Naive thymus-derived CD8-positive, alpha-beta T cell (primary cell): ENCODE measurements at regions not wholly inside any gene's neighbourhood (a gene's known extent, or its start where the extent isn't known, plus 50 kb on each side); places are given as distances from the start of the nearest gene placed in this dataset.

Experiments
- ATAC-seq, 2 donors: fragments of 150-1000 bp; cut with Tn5 transposase in 1 of 2; sonication (Bioruptor Pico), chemical (Tn5 transposase) in 1 of 2; 1 replicate in 1 of 2; 2 replicates in 1 of 2; pipeline ENCODE4 v1.10.0; 2021; ENCODE audit warnings: mild to moderate bottlenecking in 2 of 2, moderate library complexity in 2 of 2
- POLR2A ChIA-PET: fragments of 350-600 bp; sonication (Branson Sonifier 250); formaldehyde crosslinking; loops from one replicate; lab custom pipeline; 2021; ENCODE audit warnings: antibody characterized with exemption; lab: Charles Lee
- DNase-seq, 10 donors: peaks; one replicate each; pipeline versions ENCODE4 v3.0.0 to v3.0.0-alpha.2; 2020 to 2022
- H3K27ac Mint-ChIP-seq, 10 donors: one replicate each; pipeline ENCODE4 v1.8.0; 2020 to 2022; ENCODE audit warnings: mild to moderate bottlenecking in 10 of 10, mixed read lengths in 10 of 10, moderate library complexity in 4 of 10, inconsistent platforms in 1 of 10
- H3K27me3 Mint-ChIP-seq, 5 donors: one replicate each; pipeline ENCODE4 v1.8.0; 2021 to 2022; ENCODE audit warnings: mixed read lengths in 5 of 5
- H3K36me3 Mint-ChIP-seq, 3 donors: one replicate each; pipeline ENCODE4 v1.8.0; 2020 to 2022; ENCODE audit warnings: mixed read lengths in 3 of 3, mild to moderate bottlenecking in 2 of 3, inconsistent platforms in 1 of 3
- H3K4me1 Mint-ChIP-seq, 4 donors: one replicate each; pipeline ENCODE4 v1.8.0; 2021 to 2022; ENCODE audit warnings: mixed read lengths in 4 of 4
- H3K4me3 Mint-ChIP-seq, 10 donors: one replicate each; pipeline ENCODE4 v1.8.0; 2020 to 2022; ENCODE audit warnings: mild to moderate bottlenecking in 10 of 10, mixed read lengths in 10 of 10, moderate library complexity in 6 of 10, inconsistent platforms in 1 of 10
- H3K9me3 Mint-ChIP-seq, 9 donors: one replicate each; pipeline ENCODE4 v1.8.0; 2020 to 2022; ENCODE audit warnings: mixed read lengths in 9 of 9, mild to moderate bottlenecking in 3 of 9, inconsistent platforms in 1 of 9, moderate library complexity in 1 of 9

DNA sequence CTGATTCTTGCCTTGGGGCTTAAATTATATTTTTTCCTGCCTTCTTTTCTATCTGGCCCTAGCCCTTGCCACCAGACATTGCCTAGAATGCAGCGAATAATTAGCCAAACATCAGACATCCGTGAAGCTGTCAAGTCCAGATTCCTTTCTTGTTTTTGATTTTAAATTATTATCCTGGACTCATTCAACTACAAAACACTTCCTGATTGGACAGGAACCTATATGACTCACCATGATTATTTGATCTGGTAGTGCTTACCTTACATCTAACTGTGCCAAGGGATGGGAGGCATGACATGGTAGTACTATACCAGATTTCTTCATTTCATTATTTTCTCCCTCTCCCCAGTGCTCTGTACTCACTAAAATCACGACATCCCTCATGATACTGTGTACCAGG lies 829.6 kb downstream of the TLR4 start:
- H3K27ac Mint-ChIP-seq, result no peak overlapping the region

DNA sequence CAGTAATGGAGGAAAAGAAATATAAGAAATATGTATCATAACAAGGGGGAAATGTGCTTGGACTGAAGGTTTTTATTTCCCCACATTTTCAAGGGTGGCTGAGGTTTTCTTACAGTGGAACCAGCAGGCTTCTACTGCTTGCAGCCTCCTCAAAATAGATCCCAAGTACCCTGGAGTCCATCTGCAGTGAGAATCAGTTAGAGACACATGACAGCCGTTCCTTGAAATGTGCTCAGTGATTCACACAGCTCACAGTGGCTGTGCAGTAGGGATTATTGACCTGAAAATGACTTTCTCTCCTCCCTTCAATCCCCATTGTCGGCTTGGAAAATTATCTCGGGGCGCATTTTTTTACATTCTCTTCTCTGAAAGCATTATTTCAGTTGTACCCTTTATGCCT lies 832.0 kb downstream of the TLR4 start:
- peaks cover 0 to 11% (median 2%) of the 10 kb centered on the region in 9 donors for H3K9me3 Mint-ChIP-seq
- POLR2A ChIA-PET, result no interaction called here
- ATAC-seq (no peak), DNase-seq (no peak)
- H3K27me3 Mint-ChIP-seq, result no peaks in the 10 kb centered on the region
- H3K27ac Mint-ChIP-seq, result no peak overlapping the region
- H3K4me1 Mint-ChIP-seq, result no peaks in the 10 kb centered on the region
- H3K4me3 Mint-ChIP-seq, result no peak overlapping the region
- no peaks in the 10 kb centered on the region for H3K36me3 Mint-ChIP-seq

More for the DNA sequence above, 829.6 kb downstream of the TLR4 start:
- no peaks in the 10 kb centered on the region for H3K4me1 Mint-ChIP-seq
- POLR2A ChIA-PET, result no interaction called here
- no peaks in the 10 kb centered on the region for H3K36me3 Mint-ChIP-seq
- no peak overlapping the region for H3K4me3 Mint-ChIP-seq
- DNase-seq, result no peak
- no peaks in the 10 kb centered on the region for H3K27me3 Mint-ChIP-seq
- no peak for ATAC-seq
- peaks cover 0 to 11% (median 0%) of the 10 kb centered on the region in 9 donors for H3K9me3 Mint-ChIP-seq

DNA sequence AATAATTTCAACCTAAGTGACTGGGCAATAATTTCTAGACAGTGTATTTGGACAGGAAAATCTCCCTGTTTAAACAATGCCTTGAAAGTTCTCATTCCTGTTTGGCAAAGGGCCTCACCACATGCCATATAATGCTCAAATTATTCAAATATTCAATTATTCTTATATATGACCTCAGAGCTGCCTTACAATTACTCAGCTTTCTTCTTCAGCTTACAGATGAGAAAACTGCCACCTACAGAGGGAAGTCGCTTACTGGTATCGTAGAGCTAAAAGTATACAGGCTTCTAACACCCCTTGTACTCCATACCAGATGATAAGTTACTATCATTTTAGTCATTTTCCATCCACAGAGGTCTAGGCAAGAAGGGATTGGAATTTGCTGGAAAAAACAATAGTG lies 830.3 kb downstream of the BRINP1 start:
- Mint-ChIP-seq H3K4me3 (no peak overlapping the region), H3K9me3 (peaks cover 0 to 7% (median 2%) of the 10 kb centered on the region in 9 donors), H3K4me1 (no peaks in the 10 kb centered on the region), H3K36me3 (no peaks in the 10 kb centered on the region), H3K27ac (no peak overlapping the region), H3K27me3 (no peaks in the 10 kb centered on the region)
- ATAC-seq (no peak), DNase-seq (no peak)
- POLR2A ChIA-PET, result no interaction called here

DNA sequence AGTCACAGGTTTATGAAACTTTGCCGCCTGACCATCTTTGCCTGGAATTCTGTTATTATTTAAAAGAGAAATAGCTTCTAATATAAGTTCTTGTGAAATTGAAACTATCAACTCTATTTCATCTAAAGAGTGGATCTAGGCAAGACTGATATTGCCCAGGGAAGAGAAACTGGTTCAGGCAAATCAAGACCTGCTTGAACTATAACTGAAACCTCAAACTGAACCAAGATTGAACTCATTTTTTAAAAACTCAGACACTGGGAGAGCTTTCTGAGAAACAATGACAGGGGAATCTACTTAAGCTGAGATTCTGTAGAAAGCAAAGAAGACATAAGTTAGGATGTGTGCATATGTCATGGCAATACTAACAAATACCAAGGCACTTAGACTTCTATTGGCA lies 815.8 kb downstream of the BRINP1 start:
- Mint-ChIP-seq H3K9me3 (peaks cover 0 to 21% (median 5%) of the 10 kb centered on the region in 9 donors), H3K27ac (no peak overlapping the region), H3K4me3 (no peak overlapping the region), H3K4me1 (no peaks in the 10 kb centered on the region), H3K27me3 (no peaks in the 10 kb centered on the region), H3K36me3 (peaks cover 0 to 2% (median 0%) of the 10 kb centered on the region in 3 donors)
- DNase-seq, result no peak
- POLR2A ChIA-PET, result no interaction called here
- ATAC-seq, result no peak

DNA sequence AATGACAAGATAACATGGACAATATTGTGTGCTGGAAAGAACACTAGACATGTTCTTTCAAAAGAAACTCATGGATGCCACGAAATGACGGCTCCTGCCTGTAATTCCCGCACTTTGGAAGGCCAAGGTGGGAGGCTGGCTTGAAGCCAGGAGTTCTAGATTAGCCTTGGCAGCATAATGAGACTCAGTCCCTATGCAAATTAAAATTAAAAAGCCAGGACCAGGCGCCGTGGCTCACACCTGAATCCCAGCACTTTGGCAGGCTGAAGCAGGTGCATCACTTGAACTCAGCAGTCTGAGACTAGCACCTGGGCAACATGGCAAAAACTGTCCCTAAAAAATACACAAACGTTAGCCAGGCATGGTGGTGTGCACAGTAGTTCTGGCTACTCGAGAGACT lies 814.2 kb downstream of the BRINP1 start:
- Mint-ChIP-seq H3K4me1 (no peaks in the 10 kb centered on the region), H3K9me3 (peaks cover 0 to 14% (median 5%) of the 10 kb centered on the region in 9 donors), H3K27me3 (no peaks in the 10 kb centered on the region), H3K27ac (no peak overlapping the region), H3K4me3 (no peak overlapping the region), H3K36me3 (peaks cover 0 to 2% (median 0%) of the 10 kb centered on the region in 3 donors)
- DNase-seq (no peak), ATAC-seq (no peak)
- POLR2A ChIA-PET, result no interaction called here

DNA sequence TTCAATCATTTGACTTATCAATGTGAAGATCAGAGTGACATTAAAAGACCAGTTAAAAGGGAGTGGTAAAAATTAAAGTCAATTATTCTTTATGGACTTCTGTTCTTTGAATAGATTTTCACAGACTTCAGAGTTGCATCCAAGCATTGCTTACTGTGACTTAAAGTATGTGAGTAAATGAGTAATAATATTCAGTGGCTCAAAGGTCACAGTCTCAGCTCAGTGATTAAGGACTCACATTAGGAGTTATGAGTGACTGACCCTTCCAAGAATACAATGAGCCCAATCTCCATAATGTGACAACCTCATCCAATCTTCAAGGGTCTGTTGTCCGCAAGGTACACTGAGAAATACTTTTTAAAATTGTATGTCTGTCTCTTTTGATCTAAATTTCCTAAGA lies 811.2 kb downstream of the BRINP1 start:
- H3K4me1 Mint-ChIP-seq, result no peaks in the 10 kb centered on the region
- peaks cover 2 to 14% (median 6%) of the 10 kb centered on the region in 9 donors for H3K9me3 Mint-ChIP-seq
- H3K27me3 Mint-ChIP-seq, result no peaks in the 10 kb centered on the region
- ATAC-seq, result no peak
- no peaks in the 10 kb centered on the region for H3K36me3 Mint-ChIP-seq
- no peak for DNase-seq
- H3K4me3 Mint-ChIP-seq, result no peak overlapping the region
- POLR2A ChIA-PET, result no interaction called here
- no peak overlapping the region for H3K27ac Mint-ChIP-seq

DNA sequence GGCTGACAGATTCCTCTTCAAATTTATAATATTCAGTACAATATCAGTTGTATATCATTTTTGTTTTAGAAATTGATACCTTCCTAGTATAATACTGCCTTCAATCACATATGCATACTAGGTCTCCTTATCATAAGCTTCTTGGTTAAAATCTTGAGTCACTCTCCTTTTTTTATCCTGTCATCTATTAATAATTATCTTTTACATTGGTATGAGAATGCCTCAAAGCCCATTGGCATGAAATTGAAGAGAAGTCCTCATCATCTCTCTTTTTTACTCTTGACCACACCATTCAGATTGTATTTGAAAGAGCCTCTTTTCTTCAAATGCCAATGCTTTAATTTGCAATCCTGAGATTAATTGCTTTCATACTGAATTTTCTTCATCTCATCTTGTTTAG lies 810.3 kb downstream of the BRINP1 start:
- no peak overlapping the region for H3K27ac Mint-ChIP-seq
- DNase-seq (no peak), ATAC-seq (no peak)
- POLR2A ChIA-PET, result no interaction called here
- no peak overlapping the region for H3K4me3 Mint-ChIP-seq
- no peaks in the 10 kb centered on the region for H3K27me3 Mint-ChIP-seq
- H3K9me3 Mint-ChIP-seq, result peaks cover 2 to 14% (median 6%) of the 10 kb centered on the region in 9 donors
- no peaks in the 10 kb centered on the region for H3K4me1 Mint-ChIP-seq
- H3K36me3 Mint-ChIP-seq, result no peaks in the 10 kb centered on the region

DNA sequence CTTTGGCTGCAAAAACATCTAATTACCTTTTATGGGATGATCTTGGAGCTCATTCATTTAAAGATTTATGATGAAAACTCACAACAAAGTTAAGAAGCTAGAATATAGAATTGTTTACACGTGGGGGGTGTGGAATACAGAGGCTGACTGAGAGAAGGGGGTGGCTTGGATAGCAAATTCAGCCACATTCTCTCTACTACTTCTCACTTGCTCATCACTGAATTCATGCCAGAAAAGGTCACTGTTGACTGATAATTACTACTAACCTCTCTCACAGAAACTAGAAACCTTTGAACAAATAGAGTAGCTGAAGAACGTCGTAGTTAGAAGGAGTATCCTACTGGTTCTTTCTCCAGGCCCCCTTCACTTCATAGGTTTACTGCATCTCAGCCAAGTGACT lies 808.2 kb downstream of the BRINP1 start:
- Mint-ChIP-seq H3K27ac (no peak overlapping the region), H3K4me1 (no peaks in the 10 kb centered on the region), H3K36me3 (no peaks in the 10 kb centered on the region), H3K9me3 (peaks cover 2 to 9% (median 4%) of the 10 kb centered on the region in 9 donors), H3K4me3 (no peak overlapping the region), H3K27me3 (no peaks in the 10 kb centered on the region)
- POLR2A ChIA-PET, result no interaction called here
- ATAC-seq, result no peak
- DNase-seq, result no peak

DNA sequence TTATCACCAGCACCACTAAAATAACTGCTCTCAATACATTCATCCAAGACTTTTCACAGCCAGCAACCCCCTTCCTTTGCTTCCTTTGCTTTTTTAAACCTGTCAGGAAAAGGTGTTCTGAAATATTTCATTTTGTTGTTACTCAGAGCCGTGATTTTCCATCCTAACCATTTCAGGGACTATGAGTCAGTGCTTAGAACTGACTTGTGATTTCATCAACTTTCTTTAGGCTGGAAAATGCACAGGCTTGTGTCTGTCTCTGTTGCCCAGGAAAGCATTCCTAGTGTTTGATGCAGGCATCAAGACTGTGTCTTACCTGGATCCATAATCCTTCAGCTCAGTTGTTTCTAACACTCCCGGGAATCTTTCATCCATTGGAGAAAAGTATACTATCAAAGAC lies 805.6 kb downstream of the BRINP1 start:
- H3K36me3 Mint-ChIP-seq, result no peaks in the 10 kb centered on the region
- POLR2A ChIA-PET, result no interaction called here
- H3K27me3 Mint-ChIP-seq, result no peaks in the 10 kb centered on the region
- ATAC-seq (no peak), DNase-seq (no peak)
- H3K4me3 Mint-ChIP-seq, result no peak overlapping the region
- H3K9me3 Mint-ChIP-seq, result peaks cover 0 to 6% (median 2%) of the 10 kb centered on the region in 9 donors
- H3K4me1 Mint-ChIP-seq, result no peaks in the 10 kb centered on the region
- H3K27ac Mint-ChIP-seq, result no peak overlapping the region

DNA sequence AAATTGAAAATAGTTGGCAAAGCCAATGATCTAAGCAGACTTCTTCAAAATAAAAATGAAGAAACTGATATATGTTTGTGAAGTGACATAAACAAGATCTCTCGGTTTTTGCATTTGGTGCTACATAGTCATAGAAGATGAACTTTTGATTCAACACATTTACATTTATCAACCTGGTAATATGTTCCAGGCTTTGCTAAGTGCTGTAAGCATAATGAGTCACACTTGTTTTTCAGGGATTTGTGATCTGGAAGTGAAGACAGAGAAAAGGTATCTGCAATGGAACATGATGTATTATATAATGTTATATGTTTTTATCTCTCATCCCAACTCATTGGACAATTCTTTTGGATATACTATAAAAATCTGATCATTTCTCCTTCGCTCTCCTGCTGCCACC lies 801.4 kb downstream of the BRINP1 start:
- no peaks in the 10 kb centered on the region for H3K27me3 Mint-ChIP-seq
- H3K36me3 Mint-ChIP-seq, result no peaks in the 10 kb centered on the region
- POLR2A ChIA-PET, result no interaction called here

DNA sequence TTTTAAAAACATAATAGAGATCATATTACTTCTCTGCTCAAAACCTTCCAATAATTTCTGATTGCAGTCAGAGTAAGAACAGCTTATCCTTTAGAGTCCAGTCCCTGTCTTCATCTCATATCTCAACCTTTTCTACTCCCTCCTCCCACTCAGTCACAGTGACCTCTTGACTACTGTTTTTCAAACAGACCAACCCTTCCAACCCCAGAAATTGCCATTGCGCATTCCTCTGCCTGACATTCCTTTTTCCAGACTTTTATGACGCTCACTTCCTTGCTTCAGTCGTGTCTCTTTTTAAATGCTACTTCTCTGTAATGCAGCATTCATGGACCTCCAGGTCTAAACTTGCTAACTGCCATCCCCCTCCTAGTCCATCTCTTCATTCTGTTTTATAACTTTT lies 800.5 kb downstream of the BRINP1 start:
- no peak overlapping the region for H3K4me3 Mint-ChIP-seq

More for the DNA sequence above, 801.4 kb downstream of the BRINP1 start:
- no peak for DNase-seq
- peaks cover 0 to 24% (median 4%) of the 10 kb centered on the region in 9 donors for H3K9me3 Mint-ChIP-seq
- ATAC-seq, result no peak
- H3K27ac Mint-ChIP-seq, result no peak overlapping the region
- H3K4me3 Mint-ChIP-seq, result no peak overlapping the region
- H3K4me1 Mint-ChIP-seq, result no peaks in the 10 kb centered on the region

DNA sequence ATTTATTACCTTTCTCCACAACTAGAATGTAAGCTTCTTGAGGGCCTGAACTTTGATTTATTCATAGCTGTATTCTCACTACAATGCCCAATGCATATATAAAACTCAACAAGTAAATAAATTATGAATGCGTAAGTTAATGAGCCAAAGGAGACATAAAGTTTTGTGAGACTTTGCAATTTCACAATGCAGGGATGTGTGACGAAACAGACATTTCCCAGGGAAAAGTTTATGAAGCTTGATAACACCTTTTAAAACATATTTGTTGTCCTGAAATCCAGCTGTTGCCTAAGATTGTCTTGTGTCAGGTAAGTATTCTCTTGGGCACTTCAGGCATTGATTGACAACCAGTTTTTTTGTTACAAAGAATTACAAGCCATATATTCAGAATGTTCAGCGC lies 800.1 kb downstream of the BRINP1 start:
- Mint-ChIP-seq H3K4me3 (no peak overlapping the region), H3K9me3 (peaks cover 0 to 24% (median 2%) of the 10 kb centered on the region in 9 donors), H3K4me1 (no peaks in the 10 kb centered on the region), H3K27ac (no peak overlapping the region), H3K36me3 (no peaks in the 10 kb centered on the region), H3K27me3 (no peaks in the 10 kb centered on the region)
- DNase-seq (no peak), ATAC-seq (no peak)
- POLR2A ChIA-PET, result no interaction called here

More for the DNA sequence above, 800.5 kb downstream of the BRINP1 start:
- Mint-ChIP-seq H3K36me3 (no peaks in the 10 kb centered on the region), H3K4me1 (no peaks in the 10 kb centered on the region), H3K27me3 (no peaks in the 10 kb centered on the region), H3K27ac (no peak overlapping the region), H3K9me3 (peaks cover 0 to 24% (median 2%) of the 10 kb centered on the region in 9 donors)
- POLR2A ChIA-PET, result no interaction called here
- ATAC-seq, result no peak
- DNase-seq, result no peak

DNA sequence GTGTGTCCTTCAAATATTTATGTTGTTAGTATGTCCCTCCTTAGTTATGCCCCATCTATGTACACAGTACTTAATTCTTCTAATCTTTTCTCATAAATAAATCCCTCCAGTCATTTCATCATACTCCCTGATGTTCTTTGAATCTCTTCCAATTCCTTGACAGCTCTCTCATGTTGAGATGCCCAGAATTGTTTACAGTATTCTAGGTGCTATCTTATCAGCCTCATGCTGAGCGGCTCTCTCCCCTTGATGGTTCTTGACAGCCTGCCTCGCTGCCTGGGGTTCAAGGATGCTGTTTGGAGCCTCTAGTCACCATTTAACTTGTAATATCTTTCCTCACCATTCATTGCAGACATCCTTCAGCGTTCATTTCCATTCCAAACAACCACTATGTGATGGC lies 799.2 kb downstream of the BRINP1 start:
- POLR2A ChIA-PET, result no interaction called here
- no peak for ATAC-seq
- H3K27ac Mint-ChIP-seq, result no peak overlapping the region

DNA sequence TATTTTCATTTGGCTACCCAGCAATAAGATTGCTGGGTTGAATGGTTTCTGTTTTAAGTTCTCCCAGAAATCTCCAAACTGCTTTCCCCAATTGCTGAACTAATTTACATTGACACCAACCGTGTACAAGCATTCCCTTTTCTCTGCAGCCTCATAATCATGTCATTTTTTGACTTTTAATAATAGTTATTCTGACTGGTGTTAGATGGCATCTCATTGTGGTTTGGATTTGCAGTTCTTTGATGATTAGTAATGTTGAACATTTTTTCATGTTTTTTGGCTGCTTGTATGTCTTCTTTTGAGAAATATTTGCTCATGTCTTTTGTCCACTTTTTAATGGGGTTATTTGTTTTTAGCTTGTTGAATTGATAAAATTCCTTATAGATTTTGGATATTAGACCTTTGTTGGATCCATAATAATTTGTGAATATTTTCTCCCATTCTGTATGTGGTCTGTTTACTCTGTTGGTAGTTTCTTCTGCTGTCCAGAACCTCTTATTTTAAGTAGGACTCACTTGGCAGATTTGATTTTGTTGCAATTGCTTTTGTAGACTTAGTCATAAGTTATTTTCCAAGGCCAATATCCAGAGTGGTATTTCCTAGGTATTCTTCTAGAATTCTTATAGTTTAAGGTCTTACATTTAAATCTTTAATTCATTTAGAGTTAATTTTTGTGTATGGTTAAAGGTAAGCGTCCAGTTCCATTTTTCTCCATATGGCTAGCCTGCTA lies 793.7 kb downstream of the BRINP1 start:
- no peak overlapping the region for H3K4me3 Mint-ChIP-seq
- H3K27ac Mint-ChIP-seq, result no peak overlapping the region
- H3K36me3 Mint-ChIP-seq, result no peaks in the 10 kb centered on the region
- POLR2A ChIA-PET, result no interaction called here
- no peaks in the 10 kb centered on the region for H3K4me1 Mint-ChIP-seq
- DNase-seq (no peak), ATAC-seq (no peak)
- H3K27me3 Mint-ChIP-seq, result no peaks in the 10 kb centered on the region
- H3K9me3 Mint-ChIP-seq, result peaks cover 0 to 20% (median 2%) of the 10 kb centered on the region in 9 donors

More for the DNA sequence above, 799.2 kb downstream of the BRINP1 start:
- Mint-ChIP-seq H3K4me1 (no peaks in the 10 kb centered on the region), H3K9me3 (peaks cover 0 to 24% (median 2%) of the 10 kb centered on the region in 9 donors), H3K4me3 (no peak overlapping the region), H3K36me3 (no peaks in the 10 kb centered on the region), H3K27me3 (no peaks in the 10 kb centered on the region)
- DNase-seq, result no peak
